GM12878 (cell line): ENCODE measurements at regions not wholly inside any gene's neighbourhood (a gene's known extent, or its start where the extent isn't known, plus 50 kb on each side); places are given as distances from the start of the nearest gene placed in this dataset.
"Not testable (repeated sequence)": the region's sequence is repeated elsewhere in the genome, so short reads cannot be mapped to it uniquely, and the experiment has no call there.

Source experiments
- ATAC-seq: fragments of 200-7000 bp; cut with Tn5 transposase; 3 replicates; pipeline ENCODE4 v1.9.1; 2020; ENCODE audit warnings: mild to moderate bottlenecking, moderate library complexity
- BruUV-seq: library from RNA; stranded (reverse); fragments of 400-500 nt; replicated peaks from 2 replicates; lab custom pipeline; 2021; lab: Mats Ljungman, UMichigan
- CTCF ChIA-PET: fragments of 300-600 bp; sonication (Branson Sonifier 250); formaldehyde crosslinking; extraction: SDS; loops from one replicate; lab custom pipeline; 2021; ENCODE audit warnings: inconsistent platforms; lab: Yijun Ruan, JAX
- POLR2A ChIA-PET: fragments of 350-600 bp; formaldehyde crosslinking; extraction: SDS; loops from one replicate; lab custom pipeline; 2021; ENCODE audit warnings: inconsistent platforms; lab: Charles Lee
- RAD21 ChIA-PET: fragments of 300-600 bp; sonication (Branson Sonifier 250); formaldehyde crosslinking; loops from one replicate; lab custom pipeline; 2023; ENCODE audit warnings: antibody characterized with exemption; ENCODE audit not compliant: unreplicated experiment; lab: Charles Lee
- SMC1A ChIA-PET: fragments of 300-600 bp; sonication (Branson Sonifier 250); formaldehyde crosslinking; loops from one replicate; lab custom pipeline; 2023; ENCODE audit not compliant: unreplicated experiment, uncharacterized antibody; lab: Charles Lee
- DNase-seq: peaks from one replicate; pipeline ENCODE4 v3.0.0-alpha.2; 2011; ENCODE audit warnings: low read depth, low spot score
- FAIRE-seq: peaks from 3 replicates; lab custom pipeline; 2011; peaks lifted over from hg19 to GRCh38; lab: Jason Lieb, UNC
- H2AFZ ChIP-seq: 2 replicates; pipeline ENCODE4 v1.6.0; 2011; ENCODE audit warnings: low read depth, low read length, control low read depth; ENCODE audit not compliant: control insufficient read depth
- H3K27ac ChIP-seq: 2 replicates; pipeline ENCODE4 v1.5.1; 2011; ENCODE audit warnings: control low read depth; ENCODE audit not compliant: control insufficient read depth, insufficient read depth
- H3K27me3 ChIP-seq, 2 experiments: replicated peaks in 1 of 2; 2 replicates each; pipeline versions ENCODE4 v1.6.0 to v1.6.1; 2011; ENCODE audit warnings: low read length in 1 of 2; ENCODE audit not compliant: control insufficient read depth in 2 of 2, insufficient read depth in 2 of 2
- H3K36me3 ChIP-seq, 2 experiments: 2 replicates each; pipeline ENCODE4 v1.5.1; 2011; ENCODE audit warnings: low read length in 1 of 2; ENCODE audit not compliant: control insufficient read depth in 2 of 2, insufficient read depth in 2 of 2
- H3K4me1 ChIP-seq: 2 replicates; pipeline ENCODE4 v1.6.1; 2011; ENCODE audit warnings: mild to moderate bottlenecking, low read length, moderate library complexity, mixed read lengths; ENCODE audit not compliant: control insufficient read depth, insufficient read depth
- H3K4me2 ChIP-seq: 2 replicates; pipeline ENCODE4 v1.6.0; 2011; ENCODE audit warnings: control low read depth; ENCODE audit not compliant: control insufficient read depth, insufficient read depth
- H3K4me3 ChIP-seq: fragments of 200-600 bp; sonication (generic); 2 replicates; pipeline ENCODE4 v1.5.1; 2016
- H3K79me2 ChIP-seq: 2 replicates; pipeline ENCODE4 v1.6.0; 2011; ENCODE audit warnings: low read length; ENCODE audit not compliant: control insufficient read depth, insufficient read depth
- H3K9ac ChIP-seq: 2 replicates; pipeline ENCODE4 v1.8.0; 2011; ENCODE audit warnings: low read length, control low read depth, mixed read lengths; ENCODE audit not compliant: control insufficient read depth, insufficient read depth
- H3K9me3 ChIP-seq: replicated peaks from 3 replicates; pipeline ENCODE4 v1.5.1; 2011; ENCODE audit warnings: mild to moderate bottlenecking, low read length; ENCODE audit not compliant: control insufficient read depth, insufficient read depth
- H4K20me1 ChIP-seq: 2 replicates; pipeline ENCODE4 v1.6.0; 2011; ENCODE audit not compliant: control insufficient read depth, insufficient read depth
- whole genome bisulfite sequencing: methylation state at CpG from one replicate; pipeline ENCODE4 v1.1.6; 2016; ENCODE audit warnings: low lambda C conversion rate; ENCODE audit not compliant: insufficient replicate concordance, insufficient coverage; ENCODE audit errors: missing lambda C conversion rate; 5-methylcytosine and 5-hydroxymethylcytosine counted together
- in situ Hi-C: fragments of 300-500 bp; cut with MboI; formaldehyde crosslinking; loops from 9 replicates; pipeline ENCODE4 v1.14.3; 2018; ENCODE audit warnings: mixed read lengths
- intact Hi-C: fragments of 100-400 bp; cut with micrococcal nuclease; formaldehyde crosslinking; loops from one replicate; pipeline ENCODE4 v1.14.2; 2022; ENCODE audit not compliant: unreplicated experiment
- TF ChIP-seq, protein P1 (sequence below): fragments of 450-650 bp; IDR thresholded peaks from 2 replicates; pipeline ENCODE4 v1.6.1; 2017; ENCODE audit warnings: antibody characterized with exemption, mild to moderate bottlenecking, moderate library complexity

DNA sequence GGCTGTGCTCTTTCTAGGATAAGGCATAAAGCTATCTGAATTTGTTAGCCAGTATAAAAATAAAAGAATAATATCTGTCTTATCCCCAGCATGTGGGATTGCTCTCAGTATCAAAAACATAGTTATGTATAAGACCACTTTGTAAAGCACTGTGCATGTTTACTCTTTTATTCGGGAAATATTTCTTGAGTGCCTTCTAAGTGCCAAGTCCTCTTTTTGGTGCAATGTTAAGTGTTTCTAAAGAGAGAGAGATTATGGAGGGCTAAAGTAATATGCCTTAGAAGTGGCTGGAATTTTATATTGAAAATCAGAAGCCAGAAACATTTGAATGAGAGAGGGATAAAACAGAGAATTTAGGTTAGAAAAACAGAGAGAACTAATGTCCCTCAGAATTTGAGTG is 212.0 kb downstream of the ALG10B start:
- H3K4me1 ChIP-seq = no peaks in the 10 kb centered on the region
- FAIRE-seq = no peak
- no peak overlapping the region for H3K4me3 ChIP-seq
- H3K36me3 ChIP-seq = no peaks in the 10 kb centered on the region
- no peaks in the 10 kb centered on the region for H3K27me3 ChIP-seq
- no TSS peak for BruUV-seq
- TF ChIP-seq, protein P1, sequence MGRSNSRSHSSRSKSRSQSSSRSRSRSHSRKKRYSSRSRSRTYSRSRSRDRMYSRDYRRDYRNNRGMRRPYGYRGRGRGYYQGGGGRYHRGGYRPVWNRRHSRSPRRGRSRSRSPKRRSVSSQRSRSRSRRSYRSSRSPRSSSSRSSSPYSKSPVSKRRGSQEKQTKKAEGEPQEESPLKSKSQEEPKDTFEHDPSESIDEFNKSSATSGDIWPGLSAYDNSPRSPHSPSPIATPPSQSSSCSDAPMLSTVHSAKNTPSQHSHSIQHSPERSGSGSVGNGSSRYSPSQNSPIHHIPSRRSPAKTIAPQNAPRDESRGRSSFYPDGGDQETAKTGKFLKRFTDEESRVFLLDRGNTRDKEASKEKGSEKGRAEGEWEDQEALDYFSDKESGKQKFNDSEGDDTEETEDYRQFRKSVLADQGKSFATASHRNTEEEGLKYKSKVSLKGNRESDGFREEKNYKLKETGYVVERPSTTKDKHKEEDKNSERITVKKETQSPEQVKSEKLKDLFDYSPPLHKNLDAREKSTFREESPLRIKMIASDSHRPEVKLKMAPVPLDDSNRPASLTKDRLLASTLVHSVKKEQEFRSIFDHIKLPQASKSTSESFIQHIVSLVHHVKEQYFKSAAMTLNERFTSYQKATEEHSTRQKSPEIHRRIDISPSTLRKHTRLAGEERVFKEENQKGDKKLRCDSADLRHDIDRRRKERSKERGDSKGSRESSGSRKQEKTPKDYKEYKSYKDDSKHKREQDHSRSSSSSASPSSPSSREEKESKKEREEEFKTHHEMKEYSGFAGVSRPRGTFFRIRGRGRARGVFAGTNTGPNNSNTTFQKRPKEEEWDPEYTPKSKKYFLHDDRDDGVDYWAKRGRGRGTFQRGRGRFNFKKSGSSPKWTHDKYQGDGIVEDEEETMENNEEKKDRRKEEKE = no peak
- WGBS = 0% methylated on average over 1 of the region's 1 CpG
- no peak overlapping the region for H3K9ac ChIP-seq
- no peak for ATAC-seq
- no peak overlapping the region for H3K27ac ChIP-seq
- DNase-seq = no peak
- no peaks in the 10 kb centered on the region for H4K20me1 ChIP-seq
- intact Hi-C loops = no loop called here
- ChIA-PET RAD21 (no interaction called here), CTCF (no interaction called here), POLR2A (no interaction called here), SMC1A (no interaction called here)
- in situ Hi-C loops = no loop called here
- H3K79me2 ChIP-seq = no peaks in the 10 kb centered on the region
- H3K9me3 ChIP-seq = no peaks in the 10 kb centered on the region
- no peak overlapping the region for H2AFZ ChIP-seq
- no peak overlapping the region for H3K4me2 ChIP-seq

GRCh38 chr12:38529281-38529680 is 212.7 kb downstream of the ALG10B start:
- H3K79me2 ChIP-seq, H3K4me3 ChIP-seq, H4K20me1 ChIP-seq, intact Hi-C loops, FAIRE-seq, H3K27ac ChIP-seq, H3K36me3 ChIP-seq, DNase-seq, H3K4me1 ChIP-seq, SMC1A ChIA-PET, POLR2A ChIA-PET, ATAC-seq, H3K9ac ChIP-seq, H3K4me2 ChIP-seq, RAD21 ChIA-PET, H3K9me3 ChIP-seq, H2AFZ ChIP-seq, BruUV-seq, H3K27me3 ChIP-seq, in situ Hi-C loops: not testable (repeated sequence)
- CTCF ChIA-PET = interaction anchor here (1.8 kb wide), 1 partner anchor 14 kb away, joined by 5 read pairs; no protein-coding TSS in a partner anchor
- 79% methylated on average over 3 of the region's 3 CpGs for WGBS
